K562 (cell line): ENCODE measurements at regions not wholly inside any gene's neighbourhood (a gene's known extent, or its start where the extent isn't known, plus 50 kb on each side); places are given as distances from the start of the nearest gene placed in this dataset.

Experiments used
- ATAC-seq: fragments of 200-7000 bp; cut with Tn5 transposase; 3 replicates; pipeline ENCODE4 v1.9.1; 2020; ENCODE audit warnings: moderate library complexity
- BruUV-seq: library from RNA; stranded (reverse); fragments of 400-500 nt; replicated peaks from 2 replicates; lab custom pipeline; 2021; lab: Mats Ljungman, UMichigan
- CTCF ChIA-PET: fragments of 300-600 bp; formaldehyde crosslinking; extraction: SDS; loops from one replicate; lab custom pipeline; 2021; ENCODE audit warnings: low intra/inter-chr PET ratio; lab: Yijun Ruan, JAX
- POLR2A ChIA-PET: fragments of 300-600, 350-650 bp; sonication (Branson Sonifier 250); formaldehyde crosslinking; extraction: SDS; loops from one replicate; lab custom pipeline; 2021; ENCODE audit warnings: antibody characterized with exemption, inconsistent platforms; lab: Yijun Ruan, JAX
- DNase-seq, 4 experiments: peaks; one replicate each; pipeline versions ENCODE4 v3.0.0 to v3.0.0-alpha.2; 2011 to 2018; ENCODE audit warnings: low spot score in 3 of 4, mixed read lengths in 3 of 4; ENCODE audit errors: extremely low read depth in 1 of 4
- FAIRE-seq: peaks from 2 replicates; lab custom pipeline; 2011; peaks lifted over from hg19 to GRCh38; lab: Jason Lieb, UNC
- H2AFZ ChIP-seq: 2 replicates; pipeline ENCODE4 v1.6.0; 2011; ENCODE audit warnings: low read depth, low read length, control low read depth, inconsistent platforms
- H3K27ac ChIP-seq: fragments of 200-600 bp; 3 replicates; pipeline ENCODE4 v1.8.0; 2011; ENCODE audit warnings: low read depth, mild to moderate bottlenecking, control low read depth, inconsistent platforms, low read length, moderate library complexity, mixed read lengths; ENCODE audit errors: extremely low read depth
- H3K27me3 ChIP-seq, 2 experiments: fragments of 300-600 bp in 1 of 2; 2 replicates in 1 of 2; 3 replicates in 1 of 2; pipeline versions ENCODE4 v1.6.0 to v1.8.0; 2011; ENCODE audit warnings: inconsistent platforms in 2 of 2, low read length in 2 of 2, mild to moderate bottlenecking in 1 of 2, mixed read lengths in 1 of 2, moderate library complexity in 1 of 2; ENCODE audit not compliant: control insufficient read depth in 2 of 2, insufficient read depth in 2 of 2
- H3K36me3 ChIP-seq: fragments of 300-600 bp; 3 replicates; pipeline ENCODE4 v1.8.0; 2011; ENCODE audit warnings: mild to moderate bottlenecking, low read length, inconsistent platforms; ENCODE audit not compliant: control insufficient read depth, insufficient read depth
- H3K4me1 ChIP-seq, 2 experiments: fragments of 200-600 bp in 1 of 2; replicated peaks in 1 of 2; 2 replicates in 1 of 2; 3 replicates in 1 of 2; pipeline versions ENCODE4 v1.5.1 to v1.8.0; 2011; ENCODE audit warnings: inconsistent platforms in 2 of 2, low read length in 2 of 2, mild to moderate bottlenecking in 1 of 2, mixed read lengths in 1 of 2, moderate library complexity in 1 of 2; ENCODE audit not compliant: control insufficient read depth in 2 of 2, insufficient read depth in 2 of 2
- H3K4me2 ChIP-seq: 2 replicates; pipeline ENCODE4 v1.6.1; 2011; ENCODE audit warnings: low read length, control low read depth, inconsistent platforms, mixed read lengths; ENCODE audit not compliant: insufficient read depth
- H3K4me3 ChIP-seq: fragments of 200-600 bp; sonication (generic), shearing (Covaris generic); 2 replicates; pipeline ENCODE4 v1.5.1; 2016; ENCODE audit warnings: control low read depth, inconsistent platforms
- H3K79me2 ChIP-seq: fragments of 200-600 bp; 3 replicates; pipeline ENCODE4 v1.8.0; 2011; ENCODE audit warnings: low read length, inconsistent platforms; ENCODE audit not compliant: control insufficient read depth, insufficient read depth
- H3K9ac ChIP-seq, 2 experiments: 2 replicates each; pipeline versions ENCODE4 v1.6.0 to v1.6.1; 2011; ENCODE audit warnings: low read depth in 2 of 2, low read length in 2 of 2, control low read depth in 1 of 2, inconsistent platforms in 1 of 2, mild to moderate bottlenecking in 1 of 2, mixed read lengths in 1 of 2; ENCODE audit not compliant: insufficient read depth in 1 of 2
- H3K9me1 ChIP-seq: one replicate; pipeline ENCODE4 v1.6.0; 2011; ENCODE audit warnings: inconsistent platforms, mild to moderate bottlenecking, low read length, moderate library complexity; ENCODE audit not compliant: control insufficient read depth, insufficient read depth
- H3K9me3 ChIP-seq: replicated peaks from 2 replicates; pipeline ENCODE4 v1.5.1; 2011; ENCODE audit warnings: low read depth, low read length, inconsistent platforms; ENCODE audit not compliant: control insufficient read depth, insufficient read depth
- H4K20me1 ChIP-seq: replicated peaks from 2 replicates; pipeline ENCODE4 v1.6.1; 2011; ENCODE audit warnings: low read length, inconsistent platforms, mixed read lengths; ENCODE audit not compliant: control insufficient read depth, insufficient read depth
- ETS2 ChIP-seq: IDR thresholded peaks from 2 replicates; pipeline ENCODE4 v1.6.1; 2016; ENCODE audit warnings: borderline replicate concordance, missing genetic modification characterization, mild to moderate bottlenecking, moderate library complexity, missing compliant biosample characterization; ENCODE audit not compliant: poor library complexity, severe bottlenecking
- FOXK1 ChIP-seq: sonication (generic); formaldehyde crosslinking; IDR thresholded peaks from 2 replicates; pipeline ENCODE4 v1.8.0; 2022; ENCODE audit warnings: missing genetic modification reagents, mild to moderate bottlenecking, borderline replicate concordance
- HNRNPL ChIP-seq: fragments of 200-400 bp; formaldehyde crosslinking; IDR thresholded peaks from 2 replicates; pipeline ENCODE4 v1.6.1; 2017; ENCODE audit warnings: low read depth, mild to moderate bottlenecking, low read length
- NFE2L1 ChIP-seq: fragments of 450-650 bp; IDR thresholded peaks from 2 replicates; pipeline ENCODE4 v1.6.1; 2016; ENCODE audit warnings: missing genetic modification characterization, low read depth, mild to moderate bottlenecking, missing compliant biosample characterization, moderate library complexity, borderline replicate concordance
- SLC30A9 ChIP-seq: fragments of 250-450 bp; sonication (Bioruptor Pico); IDR thresholded peaks from 2 replicates; pipeline ENCODE4 v1.8.0; 2022; ENCODE audit warnings: mild to moderate bottlenecking, moderate library complexity
- U2AF1 ChIP-seq: fragments of 200-400 bp; formaldehyde crosslinking; optimal IDR thresholded peaks from 2 replicates; pipeline ENCODE3; 2017; ENCODE audit warnings: mild to moderate bottlenecking, low read depth, low read length, moderate library complexity
- ZNF696 ChIP-seq: fragments of 250-450 bp; sonication (Bioruptor Pico); conservative IDR thresholded peaks from 2 replicates; pipeline ENCODE4 v1.4.0; 2020; ENCODE audit warnings: mild to moderate bottlenecking, moderate library complexity
- WGBS: fragments of 100-300 bp; shearing (Covaris generic); methylation state at CpG from one replicate; pipeline ENCODE4 v1.1.6; 2016; ENCODE audit warnings: low coverage, mixed read lengths; ENCODE audit not compliant: insufficient coverage; ENCODE audit errors: missing lambda C conversion rate; 5-methylcytosine and 5-hydroxymethylcytosine counted together
- in situ Hi-C: fragments of 300-500 bp; cut with MboI; formaldehyde crosslinking; loops from 4 replicates; pipeline ENCODE4 v1.15.0; 2018; ENCODE audit warnings: inconsistent platforms, mixed read lengths
- intact Hi-C: fragments of 100-400 bp; cut with micrococcal nuclease; formaldehyde crosslinking; loops from 2 replicates; pipeline ENCODE4 v1.14.2; 2022
- TF ChIP-seq, protein P1 (sequence below), 2 experiments: IDR thresholded peaks in 1 of 2; conservative IDR thresholded peaks in 1 of 2; 2 replicates each; pipeline ENCODE4 v1.6.1; 2016; ENCODE audit warnings: low read depth in 2 of 2, mild to moderate bottlenecking in 1 of 2, missing compliant biosample characterization in 1 of 2, missing genetic modification characterization in 1 of 2, moderate library complexity in 1 of 2
- TF ChIP-seq, protein P2 (sequence below): sonication (generic); formaldehyde crosslinking; IDR thresholded peaks from 2 replicates; pipeline ENCODE4 v1.8.1; 2023; ENCODE audit warnings: mild to moderate bottlenecking, missing genetic modification reagents, moderate library complexity

DNA sequence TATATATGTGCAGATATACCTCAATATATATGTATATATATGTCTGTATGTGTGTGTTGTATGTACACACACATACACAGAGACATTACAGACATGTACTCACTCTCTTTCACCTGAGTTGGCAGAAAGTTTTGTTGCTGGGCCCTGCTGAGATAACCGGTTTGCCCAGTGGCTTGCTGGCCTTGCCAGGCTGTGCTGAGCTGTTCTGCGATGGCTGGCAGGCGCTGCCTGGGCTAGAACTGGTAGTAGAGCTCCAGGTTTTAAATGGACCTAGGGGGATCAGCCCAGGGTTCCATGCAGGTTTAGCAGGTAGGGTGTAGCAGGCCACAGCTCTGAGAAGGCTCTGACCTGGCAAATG, 394.3 kb downstream of the GADD45G start (continued):
- TF ChIP-seq, protein P1, sequence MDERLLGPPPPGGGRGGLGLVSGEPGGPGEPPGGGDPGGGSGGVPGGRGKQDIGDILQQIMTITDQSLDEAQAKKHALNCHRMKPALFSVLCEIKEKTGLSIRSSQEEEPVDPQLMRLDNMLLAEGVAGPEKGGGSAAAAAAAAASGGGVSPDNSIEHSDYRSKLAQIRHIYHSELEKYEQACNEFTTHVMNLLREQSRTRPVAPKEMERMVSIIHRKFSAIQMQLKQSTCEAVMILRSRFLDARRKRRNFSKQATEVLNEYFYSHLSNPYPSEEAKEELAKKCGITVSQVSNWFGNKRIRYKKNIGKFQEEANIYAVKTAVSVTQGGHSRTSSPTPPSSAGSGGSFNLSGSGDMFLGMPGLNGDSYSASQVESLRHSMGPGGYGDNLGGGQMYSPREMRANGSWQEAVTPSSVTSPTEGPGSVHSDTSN (CRISPR knock-in tag; IDR thresholded peaks at IDR 0.05; ENCODE audit: low read depth): no peak
- TF ChIP-seq, protein P1 (tag; conservative IDR thresholded peaks at IDR 0.05; ENCODE audit: low read depth): no peak

- DNase-seq: no peak
- POLR2A ChIA-PET: interaction anchor here (0.6 kb wide), 1 partner anchor 119 kb away, joined by 3 read pairs; no protein-coding TSS in a partner anchor
- Histone ChIP-seq H3K4me3 (no peak overlapping the region), H2AFZ (no peak overlapping the region), H3K27me3 (peaks cover 0 to 9% of the 10 kb centered on the region in 2 experiments; a peak in 1 of 5 replicates), H4K20me1 (0 out of 2 replicates have a peak, but pooled peaks cover 3% of the 10 kb centered on the region), H3K36me3 (no peaks in the 10 kb centered on the region), H3K9me3 (no peaks in the 10 kb centered on the region), H3K9me1 (no peaks in the 10 kb centered on the region), H3K79me2 (no peaks in the 10 kb centered on the region), H3K4me1 (no peaks in the 10 kb centered on the region), H3K27ac (no peak overlapping the region), H3K9ac (no peak overlapping the region), H3K4me2 (no peak overlapping the region)
- in situ Hi-C loops (no loop called here), intact Hi-C loops (no loop called here)
- ATAC-seq: no peak
- no peak for FAIRE-seq
- BruUV-seq: no TSS peak
- 0% methylated on average over 10 of the region's 12 CpGs for WGBS
- CTCF ChIA-PET: no interaction called here
- no peak for TF ChIP-seq HNRNPL
- TF ChIP-seq NFE2L1 (tag): no peak
- no peak for TF ChIP-seq ZNF696 (CRISPR knock-in tag)
- no peak for TF ChIP-seq U2AF1
- TF ChIP-seq, protein P2, sequence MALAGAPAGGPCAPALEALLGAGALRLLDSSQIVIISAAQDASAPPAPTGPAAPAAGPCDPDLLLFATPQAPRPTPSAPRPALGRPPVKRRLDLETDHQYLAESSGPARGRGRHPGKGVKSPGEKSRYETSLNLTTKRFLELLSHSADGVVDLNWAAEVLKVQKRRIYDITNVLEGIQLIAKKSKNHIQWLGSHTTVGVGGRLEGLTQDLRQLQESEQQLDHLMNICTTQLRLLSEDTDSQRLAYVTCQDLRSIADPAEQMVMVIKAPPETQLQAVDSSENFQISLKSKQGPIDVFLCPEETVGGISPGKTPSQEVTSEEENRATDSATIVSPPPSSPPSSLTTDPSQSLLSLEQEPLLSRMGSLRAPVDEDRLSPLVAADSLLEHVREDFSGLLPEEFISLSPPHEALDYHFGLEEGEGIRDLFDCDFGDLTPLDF: no peak
- TF ChIP-seq FOXK1 (CRISPR knock-in tag): no peak
- TF ChIP-seq ETS2 (tag): no peak
- TF ChIP-seq SLC30A9 (CRISPR knock-in tag): no peak
Measured at GRCh38 chr9:89999534-90000370, 394.9 kb downstream of the GADD45G start.
